ENCODE measurements at regions not wholly inside any gene's neighbourhood (a gene's known extent, or its start where the extent isn't known, plus 50 kb on each side); places are given as distances from the start of the nearest gene placed in this dataset.
"Not testable (repeated sequence)": the region's sequence is repeated elsewhere in the genome, so short reads cannot be mapped to it uniquely, and the experiment has no call there.

DNA sequence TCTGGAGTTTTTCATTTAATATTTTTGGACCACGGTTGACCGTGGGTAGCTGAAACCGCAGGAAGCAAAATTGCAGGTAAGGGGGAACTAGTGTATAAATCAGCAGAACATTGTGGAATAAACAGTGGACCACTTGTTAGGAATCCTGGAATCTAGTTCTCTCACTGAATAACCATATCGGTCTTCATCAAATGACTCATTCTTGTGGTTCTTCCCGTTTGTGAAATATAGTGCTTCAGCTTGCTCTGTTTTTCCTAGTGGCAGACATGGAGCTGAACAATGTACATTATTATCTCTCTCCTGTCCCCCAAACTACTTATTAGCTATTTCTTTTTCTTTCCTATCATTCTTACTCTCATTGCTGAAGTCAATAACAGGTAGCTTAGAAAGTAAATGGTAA, 61.9 kb downstream of the HSPA13 start:
- DNase-seq, result no peak

DNA sequence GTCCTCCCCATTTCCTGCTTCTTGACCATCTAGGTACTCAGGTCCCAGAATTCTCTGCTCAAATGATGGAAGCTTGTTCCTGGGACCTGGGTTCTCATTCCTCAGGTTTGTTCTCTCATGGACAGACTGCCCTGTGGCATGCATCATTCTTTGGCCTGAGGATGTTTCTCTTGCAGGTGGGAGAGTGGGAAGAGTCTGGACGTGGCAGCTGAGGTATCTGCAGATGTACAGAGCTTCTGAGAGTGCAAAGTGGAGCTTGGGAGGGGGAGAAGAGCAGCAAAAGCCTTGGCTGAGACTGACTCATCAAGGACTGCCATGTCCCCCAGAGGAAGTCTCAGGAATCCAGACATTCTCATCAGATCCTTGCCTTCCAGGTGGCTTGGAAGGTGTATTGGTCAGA, 63.1 kb downstream of the HSPA13 start:
- no peak for DNase-seq

DNA sequence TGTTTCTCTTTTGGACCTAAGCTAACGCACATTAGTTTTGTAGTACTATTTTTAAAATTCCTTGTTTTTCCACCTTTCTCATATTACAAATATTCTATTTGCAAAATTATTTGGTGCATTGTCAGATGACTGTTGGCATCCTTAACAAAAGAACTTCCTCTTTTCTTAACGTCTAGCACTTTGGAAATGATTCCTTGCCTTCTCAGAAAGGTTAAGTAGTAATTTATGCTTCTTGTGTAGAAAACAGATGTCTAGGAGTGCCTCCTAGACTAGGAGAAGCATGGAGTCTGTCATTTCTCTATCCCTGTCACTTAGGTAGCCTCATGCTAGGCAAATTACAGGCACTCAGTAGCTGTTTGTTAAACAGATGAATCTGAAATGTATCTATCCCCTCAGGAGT, 64.4 kb downstream of the HSPA13 start:
- no peak for DNase-seq

DNA sequence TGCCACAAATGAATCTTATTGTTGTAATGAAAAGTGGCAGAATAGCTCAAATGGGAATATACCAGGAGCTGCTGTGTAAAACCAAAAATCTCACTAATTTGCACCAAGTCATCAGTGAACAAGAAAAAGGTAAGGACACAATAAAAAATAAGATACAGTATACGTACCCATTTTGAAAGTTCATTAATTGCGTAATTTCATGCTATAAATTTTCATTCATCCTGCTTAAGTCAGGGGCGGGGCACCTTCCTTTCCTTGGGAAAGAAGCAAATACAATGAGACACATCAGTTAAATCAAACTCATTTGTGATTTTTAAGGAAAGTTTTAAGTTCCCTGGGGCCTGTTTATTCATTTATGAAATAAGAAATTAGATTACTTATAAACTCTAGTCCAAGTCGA, 65.4 kb downstream of the HSPA13 start:
- DNase-seq, result no peak

DNA sequence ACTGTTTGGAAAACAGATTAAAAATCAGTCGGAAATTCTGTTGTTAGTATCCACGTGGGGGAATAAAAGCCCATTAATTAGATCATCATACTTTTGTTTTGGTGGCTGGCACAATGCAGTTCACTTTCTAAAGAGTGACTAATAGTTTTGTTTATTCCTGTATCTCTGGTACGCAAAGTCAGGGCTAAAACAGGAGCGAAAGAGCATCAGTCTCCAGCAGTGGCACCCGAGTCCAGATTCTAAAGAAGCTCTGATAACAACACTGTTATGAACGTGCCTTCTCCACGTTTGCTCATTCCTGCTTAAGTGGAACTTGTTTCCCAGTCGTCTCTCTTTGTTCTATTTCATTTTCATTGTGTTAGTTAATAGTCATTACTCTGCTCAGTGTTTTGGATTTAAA, 69.6 kb downstream of the HSPA13 start:
- DNase-seq, result no peak

DNA sequence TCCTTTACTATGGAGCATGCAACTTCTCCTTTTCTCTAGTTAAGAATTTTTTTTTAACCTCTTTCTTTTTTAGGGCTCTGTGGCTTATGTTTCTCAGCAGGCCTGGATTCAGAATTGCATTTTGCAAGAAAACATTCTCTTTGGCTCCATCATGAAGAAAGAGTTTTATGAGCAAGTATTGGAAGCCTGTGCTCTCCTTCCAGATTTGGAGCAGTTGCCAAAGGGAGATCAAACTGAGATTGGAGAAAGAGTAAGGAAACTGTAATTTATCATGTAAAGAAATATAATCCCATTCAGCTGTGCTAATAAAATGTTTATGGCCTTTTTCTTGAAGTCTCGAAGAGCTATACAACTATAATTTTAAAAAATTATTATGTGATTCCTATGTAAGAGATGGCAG, 70.1 kb downstream of the HSPA13 start:
- DNase-seq, result no peak

DNA sequence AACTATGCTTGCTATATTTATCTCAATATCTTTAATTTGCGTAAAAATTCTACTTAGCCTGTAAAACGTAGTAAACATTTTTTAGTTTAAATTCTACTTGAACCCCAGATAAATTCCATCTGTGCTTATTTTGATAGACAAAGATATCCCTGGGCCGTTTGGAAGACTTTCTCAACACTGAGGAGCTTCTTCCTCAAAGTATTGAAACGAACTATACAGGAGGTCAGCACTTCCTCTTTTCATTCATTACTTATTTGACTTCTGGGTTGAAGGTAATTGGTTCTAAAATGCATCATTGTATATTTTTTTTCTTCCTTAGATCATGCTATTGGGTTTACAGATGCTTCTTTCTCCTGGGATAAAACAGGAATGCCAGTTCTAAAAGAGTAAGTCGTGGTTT, 74.7 kb downstream of the HSPA13 start:
- DNase-seq, result no peak

DNA sequence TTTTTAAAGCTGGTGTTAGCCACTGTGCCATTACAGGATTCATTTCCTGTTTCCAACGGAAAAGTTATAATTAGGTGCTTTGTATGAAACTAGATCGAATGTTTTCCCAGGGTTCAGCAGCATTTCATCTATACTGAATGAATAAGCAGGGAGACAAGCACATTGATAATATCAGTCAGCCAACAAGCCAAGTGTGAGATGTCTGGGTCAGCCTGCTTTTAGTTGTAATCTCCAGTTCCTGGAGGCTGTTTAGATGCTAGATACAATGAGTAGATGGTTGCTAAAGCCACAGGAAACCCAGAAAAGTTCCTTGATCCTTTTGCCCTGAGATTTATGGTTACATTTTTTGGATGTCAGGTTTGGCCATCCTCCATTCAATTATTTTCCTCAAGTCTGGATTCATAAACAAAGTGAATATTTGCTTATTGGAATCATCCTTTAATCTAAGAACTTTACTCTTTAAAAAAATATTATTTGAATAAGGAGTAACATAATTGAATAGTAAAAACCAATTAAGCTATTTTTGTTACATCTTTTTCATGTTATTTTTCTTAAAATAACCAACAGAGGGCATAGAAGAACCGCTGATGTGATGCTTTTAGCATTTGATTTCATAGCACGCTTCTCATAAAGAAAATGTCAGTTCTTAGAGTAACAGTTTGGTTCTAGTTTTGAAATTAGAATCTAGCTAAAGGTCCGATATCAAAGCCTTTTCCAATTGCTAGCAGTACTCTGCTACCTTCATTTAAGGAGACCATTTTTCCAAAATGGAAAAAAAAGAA, 76.6 kb downstream of the HSPA13 start:
- DNase-seq, result no peak

DNA sequence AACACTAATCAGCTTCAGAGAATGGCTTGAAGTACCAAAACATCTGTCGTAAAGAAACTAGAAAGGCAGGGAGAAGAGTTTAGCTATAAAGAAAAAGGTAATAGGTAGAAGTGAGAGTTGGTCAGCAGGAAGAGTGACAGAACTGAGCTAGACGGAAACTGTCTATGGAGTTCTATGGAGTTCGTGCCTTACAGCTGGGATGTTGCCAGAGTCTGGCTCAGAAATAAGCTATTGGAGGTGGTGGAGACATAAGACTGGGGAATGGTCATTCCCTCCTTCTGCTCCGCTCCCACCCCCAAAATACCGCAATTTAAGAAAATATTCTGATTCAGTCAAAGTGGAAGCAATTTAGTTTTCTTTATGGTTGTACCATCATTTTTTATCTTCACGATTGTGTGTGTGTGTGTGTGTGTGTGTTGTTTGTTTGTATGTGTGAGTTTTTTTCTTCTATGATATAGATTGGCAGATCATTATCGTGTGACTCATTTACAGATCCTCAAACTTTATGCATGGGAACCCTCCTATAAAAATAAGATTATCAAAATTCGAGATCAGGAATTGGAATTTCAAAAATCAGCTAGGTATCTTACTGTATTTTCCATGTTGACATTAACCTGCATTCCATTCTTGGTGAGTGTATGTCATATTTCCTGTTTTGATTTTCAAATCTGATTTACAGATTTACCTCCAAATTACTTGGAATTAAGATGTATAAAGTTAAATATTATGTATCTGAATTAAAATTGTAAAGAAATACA, 79.0 kb downstream of the HSPA13 start:
- no peak for DNase-seq

DNA sequence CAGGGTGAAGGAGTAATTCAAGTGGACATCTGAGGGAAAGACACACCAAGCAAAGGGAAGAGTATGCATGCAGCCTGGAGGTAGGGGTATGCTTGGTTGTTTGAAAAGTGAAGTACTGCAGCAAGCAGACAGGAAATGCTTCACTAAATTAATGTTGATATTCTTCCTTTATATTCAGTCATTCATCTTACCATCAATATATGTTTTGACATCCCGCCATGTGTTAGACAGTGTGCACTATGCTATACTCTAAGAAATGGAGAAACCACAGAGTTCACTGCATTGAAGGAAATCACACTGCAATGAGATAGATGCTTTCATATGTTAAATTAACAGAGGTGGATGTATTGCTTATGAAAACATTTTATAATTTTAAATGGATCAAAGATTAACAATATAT, 82.9 kb downstream of the HSPA13 start:
- DNase-seq, result no peak

DNA sequence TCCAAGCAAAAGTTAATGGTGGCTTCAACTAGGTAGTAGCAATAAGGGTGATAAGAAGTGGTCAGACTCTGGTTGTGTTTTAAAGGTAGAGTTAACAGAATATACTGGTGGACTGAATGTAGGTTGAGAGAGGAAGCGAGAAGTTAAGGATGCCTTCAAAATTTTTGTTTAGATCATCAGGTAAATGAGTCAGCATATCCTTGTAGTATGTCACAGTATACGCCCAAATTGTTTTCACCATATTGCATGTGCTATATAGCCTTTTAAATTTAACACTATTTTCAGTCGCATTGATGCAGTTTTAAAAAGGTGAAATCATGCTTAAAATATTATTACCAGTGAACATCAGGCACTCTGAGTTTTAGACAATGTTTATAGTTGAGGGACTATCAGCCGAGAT, 74.6 kb downstream of the RBM11 start:
- no peak for DNase-seq

DNA sequence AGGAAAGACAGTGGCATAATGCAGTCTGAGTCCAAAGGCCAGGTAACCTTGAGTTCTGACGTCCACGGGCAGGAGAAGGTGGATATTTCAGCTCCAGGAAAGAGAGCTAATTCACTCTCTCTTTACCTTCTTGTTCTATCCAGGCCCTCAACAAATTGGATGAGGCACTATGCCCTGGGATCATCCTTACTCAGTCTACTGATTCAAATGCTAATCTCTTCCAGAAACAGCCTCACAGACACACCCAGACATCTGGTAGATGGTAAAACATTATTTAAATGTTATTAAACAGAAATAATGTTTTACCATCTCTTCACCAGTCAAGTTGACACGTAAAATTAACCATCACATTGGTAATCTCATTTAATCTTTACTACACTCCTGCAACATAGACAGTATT, 73.0 kb downstream of the RBM11 start:
- DNase-seq, result no peak

DNA sequence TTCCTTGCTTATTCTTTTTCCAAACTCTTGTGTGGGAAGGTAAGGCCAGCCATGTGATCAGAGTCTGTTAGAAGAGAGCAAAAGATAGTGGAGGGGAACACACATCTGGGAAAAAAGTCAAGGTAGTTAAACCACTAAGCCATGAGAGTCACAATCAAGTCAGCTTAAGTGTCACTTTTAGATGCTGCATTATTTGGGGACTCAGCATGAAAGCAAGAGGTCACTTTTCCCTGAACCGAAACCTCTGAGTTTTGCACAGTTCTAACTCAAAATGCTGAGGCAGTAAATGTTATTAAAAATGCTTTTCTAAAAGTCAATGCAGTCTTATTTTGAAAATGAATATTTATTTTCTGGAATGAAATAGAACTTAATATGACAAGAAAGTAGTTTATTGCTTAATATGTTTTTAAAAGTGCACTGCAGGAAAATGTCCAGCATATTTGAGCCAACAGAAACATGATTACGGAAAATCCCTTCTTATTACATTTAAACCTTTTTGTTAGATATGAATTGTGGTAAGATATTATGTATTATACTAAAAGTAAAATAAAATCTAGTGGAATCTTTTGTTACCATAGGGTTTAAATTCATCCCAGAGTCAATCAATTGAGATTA, 69.3 kb downstream of the RBM11 start:
- no peak for DNase-seq

DNA sequence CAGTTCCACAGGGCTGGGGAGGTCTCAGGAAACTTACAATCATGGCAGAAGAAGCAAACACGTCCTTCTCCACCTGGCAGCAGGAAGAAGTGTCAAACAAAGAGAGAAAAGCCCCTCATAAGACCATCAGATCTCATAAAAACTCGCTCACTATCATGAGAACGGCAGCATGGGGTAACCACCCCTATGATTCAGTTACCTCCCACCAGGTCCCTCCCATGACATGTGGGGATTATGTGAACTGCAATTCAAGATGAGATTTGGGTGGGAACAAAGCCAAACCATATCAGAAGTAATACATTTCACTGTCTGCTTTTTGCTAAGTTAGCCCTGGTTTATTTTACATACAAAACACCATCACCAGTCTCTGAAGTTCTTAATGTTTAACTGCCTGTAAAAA, 68.5 kb downstream of the RBM11 start:
- DNase-seq, result peak in 1 of 56 donors; percentile 13

DNA sequence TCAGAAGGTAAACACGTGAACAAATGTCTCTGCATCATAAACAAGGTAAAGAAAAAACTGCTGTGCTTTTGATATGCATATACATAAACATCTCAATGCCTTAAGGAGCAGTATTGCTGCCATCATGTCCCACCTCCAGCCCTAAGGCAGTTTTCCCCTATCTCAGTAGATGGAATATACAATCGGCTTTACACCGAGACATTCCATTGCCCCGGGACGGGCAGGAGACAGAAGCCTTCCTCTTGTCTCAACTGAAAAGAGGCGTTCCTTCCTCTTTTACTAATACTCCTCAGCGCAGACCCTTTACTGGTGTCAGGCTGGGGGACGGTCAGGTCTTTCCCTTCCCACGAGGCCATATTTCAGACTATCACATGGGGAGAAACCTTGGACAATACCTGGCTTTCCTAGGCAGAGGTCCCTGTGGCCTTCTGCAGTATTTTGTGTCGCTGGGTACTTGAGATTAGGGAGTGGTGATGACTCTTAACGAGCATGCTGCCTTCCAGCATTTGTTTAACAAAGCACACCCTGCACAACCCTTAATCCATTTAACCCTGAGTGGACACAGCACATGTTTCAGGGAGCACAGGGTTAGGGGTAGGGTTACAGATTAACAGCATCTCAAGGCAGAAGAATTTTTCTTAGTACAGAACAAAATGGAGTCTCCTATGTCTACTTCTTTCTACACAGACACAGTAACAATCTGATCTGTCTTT, 65.4 kb downstream of the RBM11 start:
- not testable (repeated sequence) for DNase-seq
